ENCODE measurements at regions not wholly inside any gene's neighbourhood (a gene's known extent, or its start where the extent isn't known, plus 50 kb on each side); places are given as distances from the start of the nearest gene placed in this dataset.

DNA sequence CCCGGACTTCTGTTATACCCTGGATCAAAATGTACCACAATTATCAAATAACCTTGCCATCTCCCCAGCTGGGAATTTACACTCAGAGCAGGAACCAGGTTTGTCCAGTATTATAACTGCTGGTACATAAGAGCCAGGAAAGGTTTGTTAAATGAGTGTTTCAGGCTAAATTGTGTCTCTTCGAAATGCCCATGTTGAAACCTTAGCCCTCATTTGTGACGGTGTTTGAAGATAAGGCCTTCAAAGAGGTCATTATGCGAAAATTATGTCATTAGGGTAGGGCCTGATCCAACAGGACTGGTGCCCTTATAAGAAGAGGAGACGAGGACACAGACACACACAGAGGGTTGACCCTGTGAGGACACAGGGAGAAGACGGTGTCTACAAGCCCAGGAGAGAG, 73.5 kb upstream of the DHRSX start:
- TF ChIP-seq, protein P1, sequence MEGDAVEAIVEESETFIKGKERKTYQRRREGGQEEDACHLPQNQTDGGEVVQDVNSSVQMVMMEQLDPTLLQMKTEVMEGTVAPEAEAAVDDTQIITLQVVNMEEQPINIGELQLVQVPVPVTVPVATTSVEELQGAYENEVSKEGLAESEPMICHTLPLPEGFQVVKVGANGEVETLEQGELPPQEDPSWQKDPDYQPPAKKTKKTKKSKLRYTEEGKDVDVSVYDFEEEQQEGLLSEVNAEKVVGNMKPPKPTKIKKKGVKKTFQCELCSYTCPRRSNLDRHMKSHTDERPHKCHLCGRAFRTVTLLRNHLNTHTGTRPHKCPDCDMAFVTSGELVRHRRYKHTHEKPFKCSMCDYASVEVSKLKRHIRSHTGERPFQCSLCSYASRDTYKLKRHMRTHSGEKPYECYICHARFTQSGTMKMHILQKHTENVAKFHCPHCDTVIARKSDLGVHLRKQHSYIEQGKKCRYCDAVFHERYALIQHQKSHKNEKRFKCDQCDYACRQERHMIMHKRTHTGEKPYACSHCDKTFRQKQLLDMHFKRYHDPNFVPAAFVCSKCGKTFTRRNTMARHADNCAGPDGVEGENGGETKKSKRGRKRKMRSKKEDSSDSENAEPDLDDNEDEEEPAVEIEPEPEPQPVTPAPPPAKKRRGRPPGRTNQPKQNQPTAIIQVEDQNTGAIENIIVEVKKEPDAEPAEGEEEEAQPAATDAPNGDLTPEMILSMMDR (IDR thresholded peaks at IDR 0.05): no peak
- Mint-ChIP-seq H3K36me3 (ENCODE audit: low read depth) (no peaks in the 10 kb centered on the region), H3K9me3 (peaks cover 6% of the 10 kb centered on the region; the same call in 1 of the 2 replicates), H3K4me1 (ENCODE audit: low read depth) (peaks cover 17% of the 10 kb centered on the region), H3K27ac (no peak overlapping the region), H3K4me3 (no peak overlapping the region), H3K27me3 (ENCODE audit: insufficient read depth) (peaks cover 12% of the 10 kb centered on the region)
- no peak for DNase-seq

DNA sequence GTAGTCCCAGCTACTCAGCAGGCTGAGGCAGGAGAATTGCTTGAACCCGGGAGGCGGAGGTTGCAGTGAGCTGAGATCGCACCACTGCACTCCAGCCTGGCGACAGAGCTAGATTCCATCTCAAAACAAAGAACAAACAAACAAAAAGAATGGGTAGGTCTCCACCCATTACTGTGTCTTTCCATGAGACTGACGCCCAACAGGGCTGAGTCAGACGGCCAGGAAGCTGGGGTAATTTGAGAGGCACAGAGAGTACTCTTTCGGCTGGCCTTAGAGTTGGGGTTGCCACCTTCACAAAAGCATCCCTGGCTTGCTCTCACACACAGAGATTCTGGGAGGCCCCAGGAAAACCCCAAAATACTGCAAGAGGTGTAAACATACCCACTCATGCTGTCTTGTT, 72.0 kb upstream of the DHRSX start:
- Mint-ChIP-seq H3K4me3 (no peak overlapping the region), H3K36me3 (ENCODE audit: low read depth) (no peaks in the 10 kb centered on the region), H3K27ac (no peak overlapping the region), H3K27me3 (ENCODE audit: insufficient read depth) (peaks cover 12% of the 10 kb centered on the region), H3K4me1 (ENCODE audit: low read depth) (peaks cover 11% of the 10 kb centered on the region), H3K9me3 (peaks cover 7% of the 10 kb centered on the region; the same call in 1 of the 2 replicates)
- DNase-seq: no peak
- TF ChIP-seq, protein P1 (IDR thresholded peaks at IDR 0.05): no peak

DNA sequence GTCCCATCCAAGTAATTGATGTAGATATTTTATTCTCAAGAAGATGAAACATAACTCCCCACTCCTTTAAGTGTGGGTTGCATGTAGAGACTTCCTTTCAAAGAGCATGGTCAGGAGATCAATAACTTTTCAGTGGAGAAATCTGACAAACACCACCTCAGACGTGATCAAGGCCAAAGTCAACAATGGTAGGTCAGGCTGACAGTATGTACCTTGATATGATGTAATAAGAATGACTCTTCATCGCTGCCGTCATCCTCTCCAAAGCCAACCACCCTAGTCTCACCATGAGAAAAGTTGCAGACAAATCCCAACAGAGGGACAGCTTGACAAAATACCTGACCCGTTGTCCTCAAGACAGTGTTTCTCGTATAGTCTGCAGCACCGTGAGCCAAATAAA, 67.3 kb upstream of the DHRSX start:
- no peaks in the 10 kb centered on the region for H3K36me3 Mint-ChIP-seq (ENCODE audit: low read depth)
- H3K27me3 Mint-ChIP-seq (ENCODE audit: insufficient read depth): peaks cover 16% of the 10 kb centered on the region
- peaks cover 7% of the 10 kb centered on the region; the same call in 1 of the 2 replicates for H3K9me3 Mint-ChIP-seq
- no peak overlapping the region for H3K4me3 Mint-ChIP-seq
- DNase-seq: no peak
- H3K4me1 Mint-ChIP-seq (ENCODE audit: low read depth): 0 out of 2 replicates have a peak, but pooled peaks cover 5% of the 10 kb centered on the region
- TF ChIP-seq, protein P1 (IDR thresholded peaks at IDR 0.05): no peak
- H3K27ac Mint-ChIP-seq: no peak overlapping the region

DNA sequence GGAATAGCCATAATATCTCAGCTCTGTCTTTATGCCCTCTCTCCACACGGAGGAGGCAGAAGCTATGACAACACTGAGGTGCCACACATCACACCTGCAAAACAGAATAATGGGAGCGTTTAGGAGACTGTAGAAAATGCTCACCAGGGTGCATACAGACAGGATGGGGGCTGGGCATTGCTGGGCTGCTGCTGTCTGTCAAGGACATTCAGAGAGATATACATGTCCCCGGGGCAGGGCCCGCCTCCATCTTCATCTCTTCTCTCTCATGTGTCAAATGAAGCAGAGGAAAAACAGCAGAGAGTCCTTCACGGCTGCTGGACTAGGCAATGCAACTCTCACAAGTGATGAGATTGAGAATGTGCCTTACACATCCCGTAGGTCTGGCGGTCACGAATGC, 65.3 kb upstream of the DHRSX start:
- TF ChIP-seq, protein P1 (IDR thresholded peaks at IDR 0.05): no peak
- H3K4me3 Mint-ChIP-seq: no peak overlapping the region
- H3K27ac Mint-ChIP-seq: no peak overlapping the region
- no peaks in the 10 kb centered on the region for H3K4me1 Mint-ChIP-seq (ENCODE audit: low read depth)
- H3K9me3 Mint-ChIP-seq: peaks cover 7% of the 10 kb centered on the region; the same call in 1 of the 2 replicates
- DNase-seq: no peak
- H3K27me3 Mint-ChIP-seq (ENCODE audit: insufficient read depth): peaks cover 23% of the 10 kb centered on the region
- H3K36me3 Mint-ChIP-seq (ENCODE audit: low read depth): no peaks in the 10 kb centered on the region

- no peak for DNase-seq
- Mint-ChIP-seq H3K27ac (no peak overlapping the region), H3K27me3 (ENCODE audit: insufficient read depth) (peaks cover 24% of the 10 kb centered on the region), H3K4me3 (no peak overlapping the region), H3K9me3 (no peaks in the 10 kb centered on the region), H3K4me1 (ENCODE audit: low read depth) (no peaks in the 10 kb centered on the region), H3K36me3 (ENCODE audit: low read depth) (no peaks in the 10 kb centered on the region)
- TF ChIP-seq, protein P1 (IDR thresholded peaks at IDR 0.05): no peak
These were observed 60.7 kb upstream of the DHRSX start for GRCh38 chrX:2561456-2561855.

DNA sequence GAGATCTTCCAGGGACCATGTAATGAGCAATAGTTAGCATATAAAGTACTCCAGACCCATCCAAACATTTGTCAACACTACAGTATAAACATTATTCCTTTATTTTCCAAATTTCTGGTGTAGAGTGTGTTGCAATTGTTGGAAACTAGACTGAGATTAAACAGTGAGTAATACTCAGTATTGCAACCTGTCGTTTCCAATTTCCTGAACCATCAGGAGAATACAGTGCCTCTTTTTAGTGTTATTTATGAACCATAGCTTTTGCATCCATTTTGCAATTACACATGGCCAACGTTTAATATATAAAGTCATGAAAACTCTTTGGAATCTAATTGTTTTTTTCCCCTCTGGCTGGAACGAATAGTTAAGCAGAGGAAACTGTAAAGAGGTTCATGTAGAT, 58.3 kb upstream of the DHRSX start:
- DNase-seq: peak; percentile 41
- H3K36me3 Mint-ChIP-seq (ENCODE audit: low read depth): no peaks in the 10 kb centered on the region
- no peak overlapping the region for H3K4me3 Mint-ChIP-seq
- H3K27ac Mint-ChIP-seq: no peak overlapping the region
- TF ChIP-seq, protein P1 (IDR thresholded peaks at IDR 0.05): no peak
- no peaks in the 10 kb centered on the region for H3K4me1 Mint-ChIP-seq (ENCODE audit: low read depth)
- no peaks in the 10 kb centered on the region for H3K9me3 Mint-ChIP-seq
- peaks cover 31% of the 10 kb centered on the region for H3K27me3 Mint-ChIP-seq (ENCODE audit: insufficient read depth)
